Transverse colon (tissue), 4 donors: ENCODE measurements at regions not wholly inside any gene's neighbourhood (a gene's known extent, or its start where the extent isn't known, plus 50 kb on each side); places are given as distances from the start of the nearest gene placed in this dataset.

Experiments
- POLR2AphosphoS5 ChIP-seq, 3 donors: sonication (generic); formaldehyde crosslinking; IDR thresholded peaks; one replicate each; pipeline ENCODE4 v1.6.1; 2016; ENCODE audit warnings: antibody characterized with exemption in 3 of 3
- TF ChIP-seq, protein P1 (sequence below), 5 experiments: fragments of 200-600 bp in 3 of 5; fragments of 450-650 bp in 2 of 5; sonication (generic) in 3 of 5; IDR thresholded peaks; 1 replicate in 2 of 5; 2 replicates in 3 of 5; pipeline ENCODE4 v1.5.1; 2016 to 2017; ENCODE audit warnings: antibody characterized with exemption in 5 of 5, inconsistent platforms in 3 of 5, mild to moderate bottlenecking in 2 of 5, moderate library complexity in 1 of 5

DNA sequence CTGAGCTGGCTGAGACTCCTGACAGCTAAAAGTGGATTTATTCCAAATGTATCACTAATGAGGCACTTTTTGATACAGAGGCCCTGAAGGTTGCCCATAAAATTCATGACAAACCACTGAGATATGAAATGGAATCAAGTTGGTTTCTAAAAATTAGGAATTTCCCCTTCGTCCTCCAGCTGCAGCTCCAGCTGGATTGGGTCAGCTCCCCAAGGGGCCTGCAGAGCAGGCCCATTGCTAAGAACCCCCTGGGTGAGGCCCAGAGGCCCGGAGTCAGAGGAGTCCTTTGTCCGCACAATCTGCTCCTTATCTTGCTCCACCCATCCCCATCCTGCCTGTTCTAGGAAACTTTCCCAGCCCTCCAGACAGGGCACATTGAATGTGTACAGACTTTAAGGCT is 163.5 kb upstream of the TOP1 start:
- TF ChIP-seq, protein P1, sequence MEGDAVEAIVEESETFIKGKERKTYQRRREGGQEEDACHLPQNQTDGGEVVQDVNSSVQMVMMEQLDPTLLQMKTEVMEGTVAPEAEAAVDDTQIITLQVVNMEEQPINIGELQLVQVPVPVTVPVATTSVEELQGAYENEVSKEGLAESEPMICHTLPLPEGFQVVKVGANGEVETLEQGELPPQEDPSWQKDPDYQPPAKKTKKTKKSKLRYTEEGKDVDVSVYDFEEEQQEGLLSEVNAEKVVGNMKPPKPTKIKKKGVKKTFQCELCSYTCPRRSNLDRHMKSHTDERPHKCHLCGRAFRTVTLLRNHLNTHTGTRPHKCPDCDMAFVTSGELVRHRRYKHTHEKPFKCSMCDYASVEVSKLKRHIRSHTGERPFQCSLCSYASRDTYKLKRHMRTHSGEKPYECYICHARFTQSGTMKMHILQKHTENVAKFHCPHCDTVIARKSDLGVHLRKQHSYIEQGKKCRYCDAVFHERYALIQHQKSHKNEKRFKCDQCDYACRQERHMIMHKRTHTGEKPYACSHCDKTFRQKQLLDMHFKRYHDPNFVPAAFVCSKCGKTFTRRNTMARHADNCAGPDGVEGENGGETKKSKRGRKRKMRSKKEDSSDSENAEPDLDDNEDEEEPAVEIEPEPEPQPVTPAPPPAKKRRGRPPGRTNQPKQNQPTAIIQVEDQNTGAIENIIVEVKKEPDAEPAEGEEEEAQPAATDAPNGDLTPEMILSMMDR (IDR thresholded peaks at IDR 0.05): no peak
- no peak for TF ChIP-seq POLR2AphosphoS5 (IDR thresholded peaks at IDR 0.05)
